GM10266 (cell line): ENCODE measurements at regions not wholly inside any gene's neighbourhood (a gene's known extent, or its start where the extent isn't known, plus 50 kb on each side); places are given as distances from the start of the nearest gene placed in this dataset.
"Not testable (repeated sequence)": the region's sequence is repeated elsewhere in the genome, so short reads cannot be mapped to it uniquely, and the experiment has no call there.

Experiments
- DNase-seq: peaks from one replicate; pipeline ENCODE4 v3.0.0; 2012; ENCODE audit errors: extremely low spot score
- CTCF ChIP-seq: IDR thresholded peaks from 2 replicates; pipeline ENCODE4 v1.5.1; 2012; ENCODE audit warnings: mild to moderate bottlenecking, low read depth; ENCODE audit not compliant: control insufficient read depth, insufficient read depth; ENCODE audit errors: missing control alignments

- no peak for DNase-seq
- no peak for TF ChIP-seq CTCF
These were observed 415.0 kb downstream of the NYAP2 start for GRCh38 chr2:225814554-225814953.

GRCh38 chr2:225806105-225806504 lies 406.6 kb downstream of the NYAP2 start:
- DNase-seq = no peak
- no peak for TF ChIP-seq CTCF

- DNase-seq = not testable (repeated sequence)
These were observed 402.6 kb downstream of the NYAP2 start for GRCh38 chr2:225802076-225802475.

GRCh38 chr2:225797394-225797793 lies 397.9 kb downstream of the NYAP2 start:
- no peak for DNase-seq
- TF ChIP-seq CTCF = no peak

GRCh38 chr2:225794652-225795400 lies 395.3 kb downstream of the NYAP2 start:
- DNase-seq = no peak
- no peak for TF ChIP-seq CTCF

GRCh38 chr2:225793736-225794550 lies 394.4 kb downstream of the NYAP2 start:
- no peak for TF ChIP-seq CTCF
- no peak for DNase-seq

GRCh38 chr2:225788571-225789094 lies 389.1 kb downstream of the NYAP2 start:
- DNase-seq = no peak
- no peak for TF ChIP-seq CTCF
